Stomach (tissue), 8 donors: ENCODE measurements at regions not wholly inside any gene's neighbourhood (a gene's known extent, or its start where the extent isn't known, plus 50 kb on each side); places are given as distances from the start of the nearest gene placed in this dataset.
A peak's percentile ranks its signal among the peaks of the same experiment; 100 is the strongest.

ENCODE experiments used
- DNase-seq, 2 donors: peaks; one replicate each; pipeline versions ENCODE4 v3.0.0 to v3.0.0-alpha.2; 2013 to 2019
- H3K27ac ChIP-seq, 5 donors: fragments of 200-600 bp in 4 of 5; sonication (generic) in 4 of 5; one replicate each; pipeline ENCODE4 v1.5.1; 2013 to 2019; ENCODE audit warnings: mild to moderate bottlenecking in 1 of 5, moderate library complexity in 1 of 5
- H3K27me3 ChIP-seq, 3 donors: fragments of 200-600 bp; sonication (generic); one replicate each; pipeline ENCODE4 v1.5.1; 2017 to 2019; ENCODE audit warnings: mixed run types in 1 of 3
- H3K36me3 ChIP-seq, 4 donors: fragments of 200-600 bp; sonication (generic); 1 replicate in 3 of 4; 2 replicates in 1 of 4; pipeline ENCODE4 v1.5.1; 2016 to 2019
- H3K4me1 ChIP-seq, 4 donors: fragments of 200-600 bp; sonication (generic); one replicate each; pipeline ENCODE4 v1.5.1; 2016 to 2019
- H3K4me3 ChIP-seq, 4 donors: fragments of 200-600 bp; sonication (generic) in 3 of 4; one replicate each; pipeline ENCODE4 v1.5.1; 2016 to 2019; ENCODE audit warnings: mild to moderate bottlenecking in 1 of 4
- H3K9me3 ChIP-seq, 4 donors: fragments of 200-600 bp; sonication (generic); one replicate each; pipeline ENCODE4 v1.5.1; 2016 to 2019
- EP300 ChIP-seq: sonication (generic); formaldehyde crosslinking; IDR thresholded peaks from one replicate; pipeline ENCODE4 v1.6.1; 2017; ENCODE audit warnings: antibody characterized with exemption
- POLR2A ChIP-seq, 4 donors: fragments of 450-650 bp; IDR thresholded peaks; one replicate each; pipeline ENCODE4 v1.6.1; 2016; ENCODE audit warnings: antibody characterized with exemption in 4 of 4, control low read depth in 2 of 4, mild to moderate bottlenecking in 1 of 4, moderate library complexity in 1 of 4
- POLR2AphosphoS5 ChIP-seq, 3 donors: sonication (generic); formaldehyde crosslinking; IDR thresholded peaks; one replicate each; pipeline ENCODE4 v1.6.1; 2016; ENCODE audit warnings: antibody characterized with exemption in 3 of 3
- WGBS, 5 donors: extraction: QIAGEN DNeasy Blood & Tissue Kit in 3 of 5; methylation state at CpG; one replicate each; pipeline versions ENCODE4 v1.1.5 to v1.1.7; 2013 to 2018; 5-methylcytosine and 5-hydroxymethylcytosine counted together
- intact Hi-C: fragments of 100-400 bp; cut with DNase I; formaldehyde crosslinking; loops from one replicate; pipeline ENCODE4 v1.15.1; 2023; ENCODE audit warnings: low total_unique reads
- TF ChIP-seq, protein P1 (sequence below), 7 experiments: fragments of 450-650 bp in 4 of 7; fragments of 200-600 bp in 3 of 7; sonication (generic) in 3 of 7; IDR thresholded peaks; one replicate each; pipeline ENCODE4 v1.5.1; 2016 to 2019; ENCODE audit warnings: antibody characterized with exemption in 7 of 7, control low read depth in 2 of 7, mild to moderate bottlenecking in 1 of 7
- donor health status: healthy with polysubstance abuse.
- donor health status: Bipolar disorder and iron deficiency.
- donor health status: healthy.

DNA sequence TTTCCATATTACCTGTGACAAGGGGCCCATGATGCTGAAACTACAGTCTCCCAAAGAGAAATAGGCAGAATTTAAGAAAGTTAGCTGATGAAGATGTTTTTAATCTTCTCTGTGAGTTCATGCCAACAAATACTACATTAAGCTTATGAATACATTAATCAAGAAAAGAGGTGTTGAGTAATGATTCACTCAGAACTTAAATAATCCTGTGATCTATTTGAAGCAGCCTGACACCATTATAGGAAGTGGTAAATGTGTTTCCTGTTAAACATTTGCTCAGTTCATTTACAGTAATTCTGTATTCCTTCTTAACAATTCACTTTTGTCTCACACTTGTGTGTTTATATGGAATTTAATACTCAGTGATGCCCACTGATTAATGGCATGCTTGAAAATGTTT, 75.0 kb upstream of the IZUMO3 start:
- intact Hi-C loops = no loop called here
- no peaks in the 10 kb centered on the region for H3K4me1 ChIP-seq
- TF ChIP-seq POLR2AphosphoS5 (IDR thresholded peaks at IDR 0.05) (no peak), POLR2A (IDR thresholded peaks at IDR 0.05) (no peak), EP300 (no peak)
- TF ChIP-seq, protein P1, sequence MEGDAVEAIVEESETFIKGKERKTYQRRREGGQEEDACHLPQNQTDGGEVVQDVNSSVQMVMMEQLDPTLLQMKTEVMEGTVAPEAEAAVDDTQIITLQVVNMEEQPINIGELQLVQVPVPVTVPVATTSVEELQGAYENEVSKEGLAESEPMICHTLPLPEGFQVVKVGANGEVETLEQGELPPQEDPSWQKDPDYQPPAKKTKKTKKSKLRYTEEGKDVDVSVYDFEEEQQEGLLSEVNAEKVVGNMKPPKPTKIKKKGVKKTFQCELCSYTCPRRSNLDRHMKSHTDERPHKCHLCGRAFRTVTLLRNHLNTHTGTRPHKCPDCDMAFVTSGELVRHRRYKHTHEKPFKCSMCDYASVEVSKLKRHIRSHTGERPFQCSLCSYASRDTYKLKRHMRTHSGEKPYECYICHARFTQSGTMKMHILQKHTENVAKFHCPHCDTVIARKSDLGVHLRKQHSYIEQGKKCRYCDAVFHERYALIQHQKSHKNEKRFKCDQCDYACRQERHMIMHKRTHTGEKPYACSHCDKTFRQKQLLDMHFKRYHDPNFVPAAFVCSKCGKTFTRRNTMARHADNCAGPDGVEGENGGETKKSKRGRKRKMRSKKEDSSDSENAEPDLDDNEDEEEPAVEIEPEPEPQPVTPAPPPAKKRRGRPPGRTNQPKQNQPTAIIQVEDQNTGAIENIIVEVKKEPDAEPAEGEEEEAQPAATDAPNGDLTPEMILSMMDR (IDR thresholded peaks at IDR 0.05) = no peak

DNA sequence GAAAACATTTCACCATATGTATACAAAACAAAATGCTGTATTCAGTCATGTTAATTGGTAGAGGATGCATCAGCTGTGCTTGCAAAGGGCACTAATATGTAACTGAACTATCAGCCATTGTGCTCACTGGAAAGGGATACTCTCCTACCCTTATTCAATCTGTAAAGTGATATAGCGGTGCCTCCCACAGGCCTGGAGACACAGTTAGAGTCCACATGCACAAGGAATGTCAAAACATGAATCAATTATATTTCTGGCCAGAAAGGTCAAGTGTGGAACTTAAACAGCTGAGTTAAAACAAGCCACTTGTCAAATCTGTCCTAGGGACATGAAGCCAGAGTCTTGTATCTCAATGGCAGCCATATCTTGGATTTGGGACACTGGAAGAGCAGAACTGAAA, 71.2 kb upstream of the IZUMO3 start:
- peaks cover 0 to 6% (median 0%) of the 10 kb centered on the region in 4 donors for H3K9me3 ChIP-seq
- no peak overlapping the region for H3K27ac ChIP-seq
- DNase-seq = no peak
- intact Hi-C loops = no loop called here
- no peak for TF ChIP-seq POLR2AphosphoS5 (IDR thresholded peaks at IDR 0.05)
- TF ChIP-seq, protein P1 (IDR thresholded peaks at IDR 0.05) = no peak
- no peak for TF ChIP-seq POLR2A (IDR thresholded peaks at IDR 0.05)
- no peak for TF ChIP-seq EP300
- H3K27me3 ChIP-seq = no peaks in the 10 kb centered on the region
- H3K4me1 ChIP-seq = no peaks in the 10 kb centered on the region
- no peaks in the 10 kb centered on the region for H3K36me3 ChIP-seq
- WGBS, 5 donors = 67 to 82% (median 74%) methylated on average over 1 of the region's 1 CpG
- no peak overlapping the region for H3K4me3 ChIP-seq

More for the DNA sequence above, 75.0 kb upstream of the IZUMO3 start:
- no peaks in the 10 kb centered on the region for H3K36me3 ChIP-seq
- H3K4me3 ChIP-seq = no peak overlapping the region
- H3K27ac ChIP-seq = no peak overlapping the region
- no peaks in the 10 kb centered on the region for H3K27me3 ChIP-seq
- H3K9me3 ChIP-seq = peaks cover 0 to 6% (median 0%) of the 10 kb centered on the region in 4 donors
- DNase-seq = no peak

DNA sequence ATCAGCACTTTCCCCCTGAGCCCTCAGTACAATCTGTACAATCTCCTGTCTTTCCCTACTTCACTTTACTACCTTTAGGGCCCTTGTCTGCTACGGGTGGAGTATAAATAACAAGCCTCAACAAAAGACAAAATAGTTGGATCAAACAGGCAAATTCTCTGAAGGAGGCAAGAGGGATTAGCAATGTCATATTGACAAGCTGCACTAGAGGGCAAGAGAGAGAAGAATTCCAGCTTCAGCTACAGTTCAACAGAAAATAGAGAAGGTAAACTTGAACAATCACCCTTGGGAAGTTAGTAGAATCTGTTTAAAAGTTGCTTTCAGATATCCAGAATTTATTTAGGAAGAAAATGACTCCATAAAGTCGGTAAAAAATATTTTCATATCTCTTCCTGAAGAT, 68.4 kb upstream of the IZUMO3 start:
- peak in 1 of 2 donors; percentile 3 for DNase-seq
- intact Hi-C loops = no loop called here
- TF ChIP-seq, protein P1 (IDR thresholded peaks at IDR 0.05) = no peak
- TF ChIP-seq POLR2AphosphoS5 (IDR thresholded peaks at IDR 0.05) = no peak
- Histone ChIP-seq H3K9me3 (peaks cover 0 to 3% (median 0%) of the 10 kb centered on the region in 4 donors), H3K36me3 (no peaks in the 10 kb centered on the region), H3K4me3 (no peak overlapping the region), H3K27ac (no peak overlapping the region), H3K4me1 (no peaks in the 10 kb centered on the region), H3K27me3 (no peaks in the 10 kb centered on the region)
- 19 to 27% (median 25%) methylated on average over 2 of the region's 2 CpGs for WGBS, 5 donors

DNA sequence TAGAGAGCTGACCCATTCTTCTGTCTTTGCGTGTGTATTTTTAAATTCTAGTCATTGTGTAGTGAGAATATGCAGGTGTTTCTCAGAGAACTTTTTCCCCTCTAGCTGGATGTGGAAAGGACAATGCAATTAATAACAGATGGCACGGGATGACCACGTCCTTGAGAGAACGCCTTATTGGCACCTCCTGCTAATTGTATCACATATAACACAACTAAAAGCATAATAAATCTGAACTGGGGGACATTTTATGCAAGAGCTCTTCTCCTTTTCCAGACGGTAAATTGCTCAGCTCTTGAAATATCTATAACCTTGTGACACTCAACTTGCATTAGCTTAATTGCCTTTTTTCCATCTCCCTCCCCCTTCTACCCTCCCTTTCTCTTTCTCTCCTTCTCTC, 62.9 kb upstream of the IZUMO3 start:
- Histone ChIP-seq H3K27me3 (no peaks in the 10 kb centered on the region), H3K9me3 (no peaks in the 10 kb centered on the region), H3K4me1 (no peaks in the 10 kb centered on the region), H3K27ac (no peak overlapping the region), H3K36me3 (no peaks in the 10 kb centered on the region), H3K4me3 (no peak overlapping the region)
- intact Hi-C loops = no loop called here
- no peak for DNase-seq
- WGBS, 5 donors = 53 to 76% (median 70%) methylated on average over 5 of the region's 5 CpGs
- no peak for TF ChIP-seq EP300
- TF ChIP-seq POLR2AphosphoS5 (IDR thresholded peaks at IDR 0.05) = no peak
- TF ChIP-seq POLR2A (IDR thresholded peaks at IDR 0.05) = no peak
- TF ChIP-seq, protein P1 (IDR thresholded peaks at IDR 0.05) = no peak
